ENCODE measurements at regions not wholly inside any gene's neighbourhood (a gene's known extent, or its start where the extent isn't known, plus 50 kb on each side); places are given as distances from the start of the nearest gene placed in this dataset.

GRCh38 chr12:61043838-61044237 lies 1216.4 kb upstream of the USP15 start:
- TF ChIP-seq CTCF (IDR thresholded peaks at IDR 0.05; ENCODE audit: insufficient read depth, low read length) = no peak
- TF ChIP-seq REST (IDR thresholded peaks at IDR 0.05; ENCODE audit: insufficient replicate concordance, low read depth) = no peak
- TF ChIP-seq POLR2AphosphoS5 (IDR thresholded peaks at IDR 0.05; ENCODE audit: low read depth) = no peak
- no peak for TF ChIP-seq GABPA (IDR thresholded peaks at IDR 0.05; ENCODE audit: low read depth)
- TF ChIP-seq SPI1 (IDR thresholded peaks at IDR 0.05; ENCODE audit: borderline replicate concordance, low read depth) = no peak
